GM12878 (cell line): ENCODE measurements at regions not wholly inside any gene's neighbourhood (a gene's known extent, or its start where the extent isn't known, plus 50 kb on each side); places are given as distances from the start of the nearest gene placed in this dataset.

ENCODE experiments used
- ATAC-seq: fragments of 200-7000 bp; cut with Tn5 transposase; 3 replicates; pipeline ENCODE4 v1.9.1; 2020; ENCODE audit warnings: mild to moderate bottlenecking, moderate library complexity
- BruUV-seq: library from RNA; stranded (reverse); fragments of 400-500 nt; replicated peaks from 2 replicates; lab custom pipeline; 2021; lab: Mats Ljungman, UMichigan
- CTCF ChIA-PET: fragments of 300-600 bp; sonication (Branson Sonifier 250); formaldehyde crosslinking; extraction: SDS; loops from one replicate; lab custom pipeline; 2021; ENCODE audit warnings: inconsistent platforms; lab: Yijun Ruan, JAX
- POLR2A ChIA-PET: fragments of 350-600 bp; formaldehyde crosslinking; extraction: SDS; loops from one replicate; lab custom pipeline; 2021; ENCODE audit warnings: inconsistent platforms; lab: Charles Lee
- RAD21 ChIA-PET: fragments of 300-600 bp; sonication (Branson Sonifier 250); formaldehyde crosslinking; loops from one replicate; lab custom pipeline; 2023; ENCODE audit warnings: antibody characterized with exemption; ENCODE audit not compliant: unreplicated experiment; lab: Charles Lee
- SMC1A ChIA-PET: fragments of 300-600 bp; sonication (Branson Sonifier 250); formaldehyde crosslinking; loops from one replicate; lab custom pipeline; 2023; ENCODE audit not compliant: unreplicated experiment, uncharacterized antibody; lab: Charles Lee
- DNase-seq: peaks from one replicate; pipeline ENCODE4 v3.0.0-alpha.2; 2011; ENCODE audit warnings: low read depth, low spot score
- FAIRE-seq: peaks from 3 replicates; lab custom pipeline; 2011; peaks lifted over from hg19 to GRCh38; lab: Jason Lieb, UNC
- H2AFZ ChIP-seq: 2 replicates; pipeline ENCODE4 v1.6.0; 2011; ENCODE audit warnings: low read depth, low read length, control low read depth; ENCODE audit not compliant: control insufficient read depth
- H3K27ac ChIP-seq: 2 replicates; pipeline ENCODE4 v1.5.1; 2011; ENCODE audit warnings: control low read depth; ENCODE audit not compliant: control insufficient read depth, insufficient read depth
- H3K27me3 ChIP-seq, 2 experiments: replicated peaks in 1 of 2; 2 replicates each; pipeline versions ENCODE4 v1.6.0 to v1.6.1; 2011; ENCODE audit warnings: low read length in 1 of 2; ENCODE audit not compliant: control insufficient read depth in 2 of 2, insufficient read depth in 2 of 2
- H3K36me3 ChIP-seq, 2 experiments: 2 replicates each; pipeline ENCODE4 v1.5.1; 2011; ENCODE audit warnings: low read length in 1 of 2; ENCODE audit not compliant: control insufficient read depth in 2 of 2, insufficient read depth in 2 of 2
- H3K4me1 ChIP-seq: 2 replicates; pipeline ENCODE4 v1.6.1; 2011; ENCODE audit warnings: mild to moderate bottlenecking, low read length, moderate library complexity, mixed read lengths; ENCODE audit not compliant: control insufficient read depth, insufficient read depth
- H3K4me2 ChIP-seq: 2 replicates; pipeline ENCODE4 v1.6.0; 2011; ENCODE audit warnings: control low read depth; ENCODE audit not compliant: control insufficient read depth, insufficient read depth
- H3K4me3 ChIP-seq: fragments of 200-600 bp; sonication (generic); 2 replicates; pipeline ENCODE4 v1.5.1; 2016
- H3K79me2 ChIP-seq: 2 replicates; pipeline ENCODE4 v1.6.0; 2011; ENCODE audit warnings: low read length; ENCODE audit not compliant: control insufficient read depth, insufficient read depth
- H3K9ac ChIP-seq: 2 replicates; pipeline ENCODE4 v1.8.0; 2011; ENCODE audit warnings: low read length, control low read depth, mixed read lengths; ENCODE audit not compliant: control insufficient read depth, insufficient read depth
- H3K9me3 ChIP-seq: replicated peaks from 3 replicates; pipeline ENCODE4 v1.5.1; 2011; ENCODE audit warnings: mild to moderate bottlenecking, low read length; ENCODE audit not compliant: control insufficient read depth, insufficient read depth
- H4K20me1 ChIP-seq: 2 replicates; pipeline ENCODE4 v1.6.0; 2011; ENCODE audit not compliant: control insufficient read depth, insufficient read depth
- CHD4 ChIP-seq: fragments of 200-600 bp; sonication (generic); IDR thresholded peaks from 2 replicates; pipeline ENCODE4 v1.6.1; 2016; ENCODE audit warnings: mild to moderate bottlenecking
- ELK1 ChIP-seq: IDR thresholded peaks from 2 replicates; pipeline ENCODE4 v1.6.1; 2012; ENCODE audit warnings: low read depth, low read length, improper control_type of control experiment
- FOXM1 ChIP-seq: IDR thresholded peaks from 2 replicates; pipeline ENCODE4 v1.6.1; 2012; ENCODE audit warnings: low read depth, mild to moderate bottlenecking, inconsistent platforms, low read length, moderate library complexity
- JUNB ChIP-seq: IDR thresholded peaks from 2 replicates; pipeline ENCODE4 v1.6.1; 2016; ENCODE audit warnings: antibody characterized with exemption, mild to moderate bottlenecking
- MEF2B ChIP-seq: fragments of 450-650 bp; IDR thresholded peaks from 2 replicates; pipeline ENCODE4 v1.6.1; 2018; ENCODE audit warnings: mild to moderate bottlenecking, moderate library complexity; ENCODE audit not compliant: partially characterized antibody, poor library complexity, severe bottlenecking
- PRDM15 ChIP-seq: fragments of 450-650 bp; formaldehyde crosslinking; IDR thresholded peaks from 2 replicates; pipeline ENCODE4 v1.4.0; 2020; ENCODE audit warnings: mild to moderate bottlenecking, moderate library complexity
- RAD51 ChIP-seq: fragments of 450-650 bp; IDR thresholded peaks from 2 replicates; pipeline ENCODE4 v1.6.1; 2016; ENCODE audit warnings: moderate library complexity, mild to moderate bottlenecking, inconsistent platforms
- RFX5 ChIP-seq: IDR thresholded peaks from 2 replicates; pipeline ENCODE4 v1.6.1; 2011; ENCODE audit warnings: low read depth, low read length, improper control_type of control experiment
- WGBS: methylation state at CpG from one replicate; pipeline ENCODE4 v1.1.6; 2016; ENCODE audit warnings: low lambda C conversion rate; ENCODE audit not compliant: insufficient replicate concordance, insufficient coverage; ENCODE audit errors: missing lambda C conversion rate; 5-methylcytosine and 5-hydroxymethylcytosine counted together
- in situ Hi-C: fragments of 300-500 bp; cut with MboI; formaldehyde crosslinking; loops from 9 replicates; pipeline ENCODE4 v1.14.3; 2018; ENCODE audit warnings: mixed read lengths
- intact Hi-C: fragments of 100-400 bp; cut with micrococcal nuclease; formaldehyde crosslinking; loops from one replicate; pipeline ENCODE4 v1.14.2; 2022; ENCODE audit not compliant: unreplicated experiment
- TF ChIP-seq, protein P1 (sequence below): fragments of 450-650 bp; formaldehyde crosslinking; IDR thresholded peaks from 2 replicates; pipeline ENCODE4 v1.4.0; 2022; ENCODE audit warnings: mild to moderate bottlenecking, moderate library complexity

GRCh38 chr14:104335176-104335575, 196.8 kb downstream of the KIF26A start:
- TF ChIP-seq MEF2B: no peak
- TF ChIP-seq RFX5: no peak
- TF ChIP-seq FOXM1: no peak
- WGBS: 11% methylated on average over 3 of the region's 4 CpGs
- ChIA-PET SMC1A (no interaction called here), RAD21 (no interaction called here), CTCF (no interaction called here), POLR2A (no interaction called here)
- no TSS peak for BruUV-seq
- Histone ChIP-seq H3K27me3 (no peaks in the 10 kb centered on the region), H3K9ac (no peak overlapping the region), H3K36me3 (no peaks in the 10 kb centered on the region), H3K4me1 (no peaks in the 10 kb centered on the region), H2AFZ (no peak overlapping the region), H3K79me2 (no peaks in the 10 kb centered on the region), H3K4me3 (no peak overlapping the region), H3K4me2 (no peak overlapping the region), H4K20me1 (no peaks in the 10 kb centered on the region), H3K9me3 (peaks cover 2% of the 10 kb centered on the region; the same call in 1 of the 3 replicates), H3K27ac (no peak overlapping the region)
- DNase-seq (no peak), ATAC-seq (no peak), FAIRE-seq (no peak)
- intact Hi-C loops: no loop called here
- in situ Hi-C loops: no loop called here

DNA sequence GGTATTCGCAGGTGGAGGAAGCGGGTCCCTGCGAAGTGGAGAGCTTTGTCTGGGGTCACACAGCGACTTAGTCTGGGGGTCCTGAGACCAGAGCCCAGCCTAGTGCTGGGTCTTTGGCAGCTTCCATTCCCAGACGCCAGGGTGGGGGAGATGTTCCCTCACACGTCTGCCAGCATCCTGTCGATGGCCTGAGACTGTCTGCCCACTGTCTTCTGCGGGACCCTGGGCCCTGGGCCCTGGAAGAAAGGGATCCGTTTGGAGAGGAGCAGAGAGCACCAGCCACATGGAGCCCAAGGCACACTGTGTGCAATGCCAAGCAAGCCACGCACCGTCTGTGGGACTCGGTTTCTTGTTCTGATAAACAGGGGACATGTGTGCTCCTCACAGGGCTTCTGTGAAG, 197.2 kb downstream of the KIF26A start:
- Histone ChIP-seq H3K27me3 (no peaks in the 10 kb centered on the region), H3K4me2 (no peak overlapping the region), H3K9me3 (peaks cover 2% of the 10 kb centered on the region; the same call in 1 of the 3 replicates), H2AFZ (no peak overlapping the region), H3K4me1 (no peaks in the 10 kb centered on the region), H3K4me3 (no peak overlapping the region), H4K20me1 (no peaks in the 10 kb centered on the region), H3K79me2 (no peaks in the 10 kb centered on the region), H3K36me3 (no peaks in the 10 kb centered on the region), H3K9ac (no peak overlapping the region), H3K27ac (no peak overlapping the region)
- ChIA-PET CTCF (no interaction called here), SMC1A (no interaction called here), RAD21 (no interaction called here), POLR2A (no interaction called here)
- intact Hi-C loops: no loop called here
- BruUV-seq: no TSS peak
- ATAC-seq (no peak), FAIRE-seq (no peak), DNase-seq (no peak)
- in situ Hi-C loops: no loop called here
- 36% methylated on average over 12 of the region's 12 CpGs for WGBS
- TF ChIP-seq, protein P1, sequence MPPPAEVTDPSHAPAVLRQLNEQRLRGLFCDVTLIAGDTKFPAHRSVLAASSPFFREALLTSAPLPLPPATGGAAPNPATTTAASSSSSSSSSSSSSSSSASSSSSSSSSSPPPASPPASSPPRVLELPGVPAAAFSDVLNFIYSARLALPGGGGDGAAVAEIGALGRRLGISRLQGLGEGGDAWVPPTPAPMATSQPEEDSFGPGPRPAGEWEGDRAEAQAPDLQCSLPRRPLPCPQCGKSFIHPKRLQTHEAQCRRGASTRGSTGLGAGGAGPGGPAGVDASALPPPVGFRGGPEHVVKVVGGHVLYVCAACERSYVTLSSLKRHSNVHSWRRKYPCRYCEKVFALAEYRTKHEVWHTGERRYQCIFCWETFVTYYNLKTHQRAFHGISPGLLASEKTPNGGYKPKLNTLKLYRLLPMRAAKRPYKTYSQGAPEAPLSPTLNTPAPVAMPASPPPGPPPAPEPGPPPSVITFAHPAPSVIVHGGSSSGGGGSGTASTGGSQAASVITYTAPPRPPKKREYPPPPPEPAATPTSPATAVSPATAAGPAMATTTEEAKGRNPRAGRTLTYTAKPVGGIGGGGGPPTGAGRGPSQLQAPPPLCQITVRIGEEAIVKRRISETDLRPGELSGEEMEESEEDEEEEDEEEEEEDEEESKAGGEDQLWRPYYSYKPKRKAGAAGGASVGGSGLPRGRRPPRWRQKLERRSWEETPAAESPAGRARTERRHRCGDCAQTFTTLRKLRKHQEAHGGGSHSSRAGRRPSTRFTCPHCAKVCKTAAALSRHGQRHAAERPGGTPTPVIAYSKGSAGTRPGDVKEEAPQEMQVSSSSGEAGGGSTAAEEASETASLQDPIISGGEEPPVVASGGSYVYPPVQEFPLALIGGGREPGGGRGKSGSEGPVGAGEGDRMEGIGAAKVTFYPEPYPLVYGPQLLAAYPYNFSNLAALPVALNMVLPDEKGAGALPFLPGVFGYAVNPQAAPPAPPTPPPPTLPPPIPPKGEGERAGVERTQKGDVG (CRISPR knock-in tag): no peak
- no peak for TF ChIP-seq JUNB
- TF ChIP-seq RAD51: no peak
- no peak for TF ChIP-seq PRDM15
- TF ChIP-seq CHD4: no peak
- no peak for TF ChIP-seq ELK1
